ENCODE measurements at regions not wholly inside any gene's neighbourhood (a gene's known extent, or its start where the extent isn't known, plus 50 kb on each side); places are given as distances from the start of the nearest gene placed in this dataset.

DNA sequence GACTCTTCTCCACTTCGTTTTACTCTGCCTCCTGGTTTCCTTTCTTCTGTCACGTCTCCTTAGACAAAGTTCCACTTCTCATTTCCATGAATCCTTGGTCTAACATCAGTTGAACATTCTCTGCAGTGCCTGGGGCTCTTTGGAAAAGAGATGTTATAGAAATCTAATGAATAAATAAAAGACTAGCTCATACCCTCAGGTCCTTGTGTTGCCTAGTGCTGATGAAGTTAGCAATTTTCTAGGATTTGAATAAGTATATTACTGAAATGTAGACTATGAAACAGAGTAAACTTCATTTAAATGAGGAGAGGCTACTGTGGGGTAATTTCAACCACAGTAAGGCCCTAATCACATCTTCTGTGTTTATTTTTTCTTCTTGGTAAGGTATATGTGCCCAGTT lies 146.9 kb upstream of the CADPS start:
- H3K9ac ChIP-seq: no peak overlapping the region
- H3K27me3 ChIP-seq (ENCODE audit: insufficient read depth): no peaks in the 10 kb centered on the region
- no peak overlapping the region for H2AFZ ChIP-seq (ENCODE audit: low read depth)
- TF ChIP-seq RXRA (IDR thresholded peaks at IDR 0.05; ENCODE audit: borderline replicate concordance, low read depth): no peak
- TF ChIP-seq EP300 (IDR thresholded peaks at IDR 0.05; ENCODE audit: borderline replicate concordance in 1 of 2, low read depth in 1 of 2, low read length in 1 of 2): no peak
- no peak for TF ChIP-seq TEAD4 (IDR thresholded peaks at IDR 0.05; ENCODE audit: borderline replicate concordance, insufficient read depth)
- TF ChIP-seq, protein P1, sequence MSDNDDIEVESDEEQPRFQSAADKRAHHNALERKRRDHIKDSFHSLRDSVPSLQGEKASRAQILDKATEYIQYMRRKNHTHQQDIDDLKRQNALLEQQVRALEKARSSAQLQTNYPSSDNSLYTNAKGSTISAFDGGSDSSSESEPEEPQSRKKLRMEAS (IDR thresholded peaks at IDR 0.05; ENCODE audit: low read depth): no peak
- TF ChIP-seq RCOR1 (IDR thresholded peaks at IDR 0.05; ENCODE audit: low read length): no peak
- no peak for TF ChIP-seq NFIC (IDR thresholded peaks at IDR 0.05; ENCODE audit: borderline replicate concordance)
- no peak for TF ChIP-seq CHD2 (IDR thresholded peaks at IDR 0.05; ENCODE audit: low read length, partially characterized antibody)
- TF ChIP-seq EZH2phosphoT487 (IDR thresholded peaks at IDR 0.05; ENCODE audit: borderline replicate concordance, low read depth): no peak
- no peak for TF ChIP-seq FOXM1 (IDR thresholded peaks at IDR 0.05; ENCODE audit: low read depth)
- no peak for TF ChIP-seq SIN3A (IDR thresholded peaks at IDR 0.05; ENCODE audit: borderline replicate concordance, low read depth, low read length)
- no peak for TF ChIP-seq SMC3 (IDR thresholded peaks at IDR 0.05; ENCODE audit: low read depth, low read length)
- TF ChIP-seq GATA2 (CRISPR knock-in tag; IDR thresholded peaks at IDR 0.05): no peak
- no peak for TF ChIP-seq NRF1 (IDR thresholded peaks at IDR 0.05; ENCODE audit: low read depth, low read length)
- no peak for TF ChIP-seq POLR2AphosphoS5 (IDR thresholded peaks at IDR 0.05; ENCODE audit: low read depth, low read length)
- TF ChIP-seq GABPA (IDR thresholded peaks at IDR 0.05; ENCODE audit: low read depth): no peak
- WGBS (ENCODE audit: low lambda C conversion rate): 55% methylated on average over 2 of the region's 2 CpGs
- H3K9me3 ChIP-seq: no peaks in the 10 kb centered on the region
- CTCF ChIA-PET: interaction anchor here (0.8 kb wide), 1 partner anchor 21 kb away, joined by 3 read pairs; no protein-coding TSS in a partner anchor
- H4K20me1 ChIP-seq (ENCODE audit: insufficient read depth): no peaks in the 10 kb centered on the region
- no peaks in the 10 kb centered on the region for H3K4me1 ChIP-seq (ENCODE audit: control insufficient read depth in 1 of 2, insufficient read depth in 2 of 2, low read depth in 1 of 2, low read length in 1 of 2)
- H3K9me2 ChIP-seq: no peaks in the 10 kb centered on the region
- H3K4me2 ChIP-seq: no peak overlapping the region
- no peak overlapping the region for H3K27ac ChIP-seq (ENCODE audit: low read depth in 2 of 2, low read length in 1 of 2)
- H3K4me3 ChIP-seq (ENCODE audit: low read depth in 2 of 2, low read length in 1 of 2): no peak overlapping the region
- no peak for DNase-seq
- no peaks in the 10 kb centered on the region for H3K79me2 ChIP-seq (ENCODE audit: insufficient read depth)
- no peaks in the 10 kb centered on the region for H3K36me3 ChIP-seq (replicated peaks in 1 of 2; ENCODE audit: control insufficient read depth in 1 of 2, insufficient read depth in 2 of 2, low read length in 1 of 2)
- no peaks in the 10 kb centered on the region for H3F3A ChIP-seq (replicated peaks; ENCODE audit: insufficient read depth)
- POLR2A ChIA-PET: no interaction called here

DNA sequence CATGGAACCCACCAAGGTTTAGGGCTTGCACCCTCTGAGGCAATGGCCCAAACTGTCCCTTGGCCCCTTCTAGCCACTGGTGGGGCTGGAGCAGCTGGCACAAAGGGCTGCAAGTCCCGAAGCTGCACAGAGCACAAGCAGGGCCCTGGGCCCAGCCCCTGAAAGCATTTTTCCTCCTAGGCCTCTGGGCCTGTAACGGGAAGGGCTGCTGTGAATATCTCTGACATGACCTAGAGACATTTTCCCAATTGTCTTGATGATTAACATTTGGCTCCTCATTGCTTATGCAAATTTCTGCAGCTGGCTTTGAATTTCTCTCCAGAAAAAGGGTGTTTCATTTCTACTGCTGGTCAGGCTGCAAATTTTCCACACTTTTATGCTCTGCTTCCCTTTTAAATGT lies 151.5 kb upstream of the CADPS start:
- H3K9me2 ChIP-seq: no peaks in the 10 kb centered on the region
- H3K27ac ChIP-seq (ENCODE audit: low read depth in 2 of 2, low read length in 1 of 2): no peak overlapping the region
- no peaks in the 10 kb centered on the region for H3K36me3 ChIP-seq (replicated peaks in 1 of 2; ENCODE audit: control insufficient read depth in 1 of 2, insufficient read depth in 2 of 2, low read length in 1 of 2)
- DNase-seq: no peak
- ChIA-PET POLR2A (no interaction called here), CTCF (no interaction called here)
- H3K4me1 ChIP-seq (ENCODE audit: control insufficient read depth in 1 of 2, insufficient read depth in 2 of 2, low read depth in 1 of 2, low read length in 1 of 2): no peaks in the 10 kb centered on the region
- H3K9me3 ChIP-seq: no peaks in the 10 kb centered on the region
- no peak overlapping the region for H3K4me2 ChIP-seq
- no peaks in the 10 kb centered on the region for H3K27me3 ChIP-seq (ENCODE audit: insufficient read depth)
- H3K79me2 ChIP-seq (ENCODE audit: insufficient read depth): no peaks in the 10 kb centered on the region
- H3K9ac ChIP-seq: no peak overlapping the region
- H2AFZ ChIP-seq (ENCODE audit: low read depth): no peak overlapping the region
- H3K4me3 ChIP-seq (ENCODE audit: low read depth in 2 of 2, low read length in 1 of 2): no peak overlapping the region
- TF ChIP-seq YY1 (IDR thresholded peaks at IDR 0.05; ENCODE audit: low read depth) (no peak), RFX5 (IDR thresholded peaks at IDR 0.05; ENCODE audit: low read length) (no peak), TCF12 (IDR thresholded peaks at IDR 0.05) (no peak), SIN3A (IDR thresholded peaks at IDR 0.05; ENCODE audit: borderline replicate concordance, low read depth, low read length) (no peak), FOXJ3 (CRISPR knock-in tag; IDR thresholded peaks at IDR 0.05) (no peak), FOSL2 (IDR thresholded peaks at IDR 0.05; ENCODE audit: borderline replicate concordance, low read depth) (no peak), NFIC (IDR thresholded peaks at IDR 0.05; ENCODE audit: borderline replicate concordance) (no peak)
- TF ChIP-seq, protein P2, sequence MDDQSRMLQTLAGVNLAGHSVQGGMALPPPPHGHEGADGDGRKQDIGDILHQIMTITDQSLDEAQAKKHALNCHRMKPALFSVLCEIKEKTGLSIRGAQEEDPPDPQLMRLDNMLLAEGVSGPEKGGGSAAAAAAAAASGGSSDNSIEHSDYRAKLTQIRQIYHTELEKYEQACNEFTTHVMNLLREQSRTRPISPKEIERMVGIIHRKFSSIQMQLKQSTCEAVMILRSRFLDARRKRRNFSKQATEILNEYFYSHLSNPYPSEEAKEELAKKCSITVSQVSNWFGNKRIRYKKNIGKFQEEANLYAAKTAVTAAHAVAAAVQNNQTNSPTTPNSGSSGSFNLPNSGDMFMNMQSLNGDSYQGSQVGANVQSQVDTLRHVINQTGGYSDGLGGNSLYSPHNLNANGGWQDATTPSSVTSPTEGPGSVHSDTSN (IDR thresholded peaks at IDR 0.05): no peak
- TF ChIP-seq, protein P1 (IDR thresholded peaks at IDR 0.05; ENCODE audit: low read depth): no peak
- no peaks in the 10 kb centered on the region for H4K20me1 ChIP-seq (ENCODE audit: insufficient read depth)
- no peaks in the 10 kb centered on the region for H3F3A ChIP-seq (replicated peaks; ENCODE audit: insufficient read depth)
- WGBS (ENCODE audit: low lambda C conversion rate): 50% methylated on average over 1 of the region's 2 CpGs

Data from SK-N-SH (cell line).